HG03095 (cell line): ENCODE measurements at regions not wholly inside any gene's neighbourhood (a gene's known extent, or its start where the extent isn't known, plus 50 kb on each side); places are given as distances from the start of the nearest gene placed in this dataset.
"Not testable (repeated sequence)": the region's sequence is repeated elsewhere in the genome, so short reads cannot be mapped to it uniquely, and the experiment has no call there.

Experiments used
- ATAC-seq: cut with Tn5 transposase; IDR thresholded peaks from one replicate; pipeline ENCODE4 v1.9.1; 2021; ENCODE audit warnings: moderate library complexity; ENCODE audit not compliant: unreplicated experiment

GRCh38 chr18:75696391-75696790 is 268.9 kb upstream of the SMIM21 start:
- no peak for ATAC-seq

- no peak for ATAC-seq
Observed at GRCh38 chr18:75694292-75694691, 266.8 kb upstream of the SMIM21 start.

GRCh38 chr18:75691483-75691882 is 264.0 kb upstream of the SMIM21 start:
- ATAC-seq = no peak

DNA sequence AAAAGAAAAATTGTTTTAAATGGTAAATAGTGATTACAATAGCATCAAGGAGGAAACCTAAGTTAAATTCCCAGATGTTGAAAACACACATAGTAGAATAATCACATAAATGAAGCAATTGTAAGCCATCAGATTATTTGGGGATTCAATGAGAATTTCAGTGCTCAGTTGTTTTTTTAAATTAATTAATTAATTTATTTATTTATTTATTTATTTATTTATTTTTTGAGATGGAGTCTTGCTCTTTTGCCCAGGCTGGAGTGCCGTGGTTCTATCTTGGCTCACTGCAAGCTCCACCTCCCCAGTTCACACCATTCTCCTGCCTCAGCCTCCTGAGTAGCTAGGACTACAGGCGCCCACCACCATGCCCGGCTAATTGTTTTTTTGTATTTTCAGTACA is 262.8 kb upstream of the SMIM21 start:
- not testable (repeated sequence) for ATAC-seq

GRCh38 chr18:75687626-75688025 is 260.1 kb upstream of the SMIM21 start:
- no peak for ATAC-seq

GRCh38 chr18:75683426-75683825 is 255.9 kb upstream of the SMIM21 start:
- ATAC-seq = no peak

DNA sequence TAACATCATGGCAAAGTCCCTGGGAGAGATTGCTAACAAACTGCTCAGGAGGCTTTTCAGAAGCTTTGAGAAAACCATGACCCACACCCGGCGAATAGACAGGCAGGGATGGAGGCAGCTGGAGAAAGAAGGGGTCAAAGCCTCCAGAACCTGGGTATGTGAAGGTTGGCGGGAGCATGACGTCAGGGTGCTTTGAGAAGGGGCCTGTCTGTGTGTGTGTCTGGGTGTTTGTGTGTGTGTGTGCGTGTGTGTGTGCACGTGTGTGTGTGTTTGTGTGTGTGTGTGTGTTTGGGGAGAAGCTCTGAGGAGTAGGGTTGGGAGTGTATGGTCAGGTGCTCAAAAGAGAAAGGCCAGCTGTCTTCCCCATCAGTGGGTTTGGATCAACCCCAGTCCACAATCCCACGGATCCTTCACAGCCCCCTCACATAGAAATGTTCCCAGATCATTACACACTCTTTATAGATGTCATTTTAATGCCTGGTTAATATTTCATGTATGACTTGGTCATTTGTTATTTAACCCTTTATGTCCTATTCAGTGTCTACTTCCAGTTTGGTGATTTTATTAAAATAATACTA is 254.1 kb upstream of the SMIM21 start:
- ATAC-seq = no peak

GRCh38 chr18:75679331-75679730 is 251.8 kb upstream of the SMIM21 start:
- no peak for ATAC-seq

GRCh38 chr18:75678627-75679026 is 251.1 kb upstream of the SMIM21 start:
- no peak for ATAC-seq

GRCh38 chr18:75677696-75678455 is 250.4 kb upstream of the SMIM21 start:
- ATAC-seq = no peak

- ATAC-seq = no peak
Observed at GRCh38 chr18:75660932-75661331, 233.4 kb upstream of the SMIM21 start.

GRCh38 chr18:75659535-75660023 is 232.1 kb upstream of the SMIM21 start:
- no peak for ATAC-seq

DNA sequence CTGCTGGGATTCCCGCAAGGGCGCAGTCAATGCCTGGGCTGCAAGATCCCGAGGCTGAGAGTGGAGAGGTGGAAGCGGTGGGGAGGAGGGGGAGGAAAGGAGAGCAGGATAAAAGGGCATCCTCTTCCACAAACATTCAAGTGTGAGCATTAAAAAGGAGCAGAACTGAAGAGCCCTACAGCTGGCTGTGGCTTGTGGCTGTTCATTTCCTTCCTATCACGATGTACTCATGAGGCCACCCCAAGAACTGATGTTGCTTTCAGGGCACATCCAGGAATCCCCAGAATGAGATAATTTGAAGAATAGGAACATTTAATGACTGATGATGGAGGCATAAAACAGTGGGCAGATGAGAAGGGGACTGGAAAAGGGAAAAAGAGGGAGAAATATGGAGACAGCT is 230.8 kb upstream of the SMIM21 start:
- ATAC-seq = no peak

DNA sequence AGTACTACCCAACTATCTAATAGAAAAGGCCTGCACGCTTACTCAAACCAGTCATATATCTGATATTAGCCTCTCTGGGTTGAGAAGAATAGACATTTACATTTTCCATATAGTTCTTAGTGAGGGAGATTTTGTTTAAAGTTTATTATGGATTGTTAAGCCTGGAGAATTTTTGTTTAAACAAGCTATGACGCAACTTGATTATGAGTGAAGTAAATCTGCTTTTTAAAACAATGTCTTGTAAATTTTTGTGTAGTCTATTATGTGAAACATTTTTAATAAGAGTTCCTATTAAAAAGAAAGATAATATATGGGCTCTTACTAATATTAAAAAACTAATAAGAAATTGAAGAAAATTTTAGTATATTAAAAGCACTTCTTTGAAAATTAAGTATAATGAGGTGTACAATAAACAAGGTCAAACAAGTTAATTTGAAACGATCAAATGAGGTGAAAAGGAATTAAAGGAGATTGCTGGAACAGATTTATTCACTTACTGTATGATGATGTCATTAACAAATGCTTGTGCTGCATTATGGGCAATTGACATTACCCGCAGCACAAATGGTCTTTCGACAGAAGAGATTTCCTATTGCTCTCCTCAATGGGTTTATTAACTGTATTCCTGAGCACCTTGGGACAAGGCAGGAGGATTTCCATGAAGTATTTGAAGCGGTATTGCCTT is 229.2 kb upstream of the SMIM21 start:
- no peak for ATAC-seq

GRCh38 chr18:75656035-75656434 is 228.5 kb upstream of the SMIM21 start:
- ATAC-seq = no peak

DNA sequence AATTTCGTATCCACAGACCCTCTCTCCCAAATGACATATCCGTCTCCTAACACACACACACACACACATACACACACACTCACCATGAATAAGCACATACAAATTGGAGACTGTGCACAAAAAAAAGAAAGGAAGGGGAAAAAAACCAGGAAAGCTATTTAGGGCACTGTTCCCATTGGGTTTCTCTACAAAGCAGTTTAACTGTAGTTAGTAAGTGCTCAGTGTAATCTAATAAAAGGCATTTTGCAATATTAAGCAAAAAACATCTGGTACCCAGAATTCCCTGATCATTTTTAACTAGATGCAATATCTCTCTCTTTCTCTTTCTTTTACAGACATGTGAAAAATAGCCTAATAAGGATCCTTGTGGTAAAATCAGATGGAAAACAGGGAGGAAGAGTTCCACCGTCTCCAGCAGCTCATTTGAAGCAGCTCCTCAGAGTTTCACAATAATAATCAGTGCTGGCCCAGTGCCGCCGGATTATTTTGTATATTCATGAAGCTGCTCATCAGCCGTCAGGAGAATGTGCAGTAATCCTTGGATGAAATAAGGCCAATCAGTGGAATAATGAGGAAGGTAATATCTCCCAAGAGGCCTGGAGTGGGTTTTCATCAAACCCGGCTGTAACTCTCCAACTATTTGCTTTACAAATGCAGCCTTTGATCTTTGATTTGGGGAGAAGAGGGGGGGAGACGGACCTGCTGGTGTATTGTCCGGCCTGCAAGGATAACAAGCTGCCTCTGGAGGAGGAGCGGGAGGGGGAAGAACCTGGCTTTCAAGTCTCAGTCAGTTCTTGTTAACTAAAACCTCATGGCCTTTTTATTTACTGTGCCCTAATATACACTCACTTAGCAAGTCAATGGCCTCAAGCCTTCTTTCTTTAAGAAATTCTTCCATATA is 227.6 kb upstream of the SMIM21 start:
- no peak for ATAC-seq

DNA sequence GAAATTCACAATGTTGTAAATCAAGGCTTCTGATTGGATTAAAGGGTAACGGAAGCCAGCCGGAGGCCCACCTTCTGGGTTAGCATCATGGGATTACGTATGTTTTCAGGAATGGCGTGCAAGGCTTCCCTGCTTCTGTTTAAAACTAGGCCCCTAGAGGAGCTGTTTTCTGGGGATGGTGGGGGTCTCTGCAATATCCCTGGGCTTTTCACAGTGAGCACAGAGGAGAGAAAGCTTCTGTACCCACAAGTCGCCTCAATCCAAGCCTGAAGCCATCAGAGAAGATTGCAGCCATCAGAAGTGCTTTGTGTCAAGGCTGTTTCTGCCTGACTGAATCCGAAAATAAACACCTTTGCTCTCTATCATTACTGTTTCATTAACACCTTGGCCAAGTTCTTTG is 226.9 kb upstream of the SMIM21 start:
- ATAC-seq = no peak

DNA sequence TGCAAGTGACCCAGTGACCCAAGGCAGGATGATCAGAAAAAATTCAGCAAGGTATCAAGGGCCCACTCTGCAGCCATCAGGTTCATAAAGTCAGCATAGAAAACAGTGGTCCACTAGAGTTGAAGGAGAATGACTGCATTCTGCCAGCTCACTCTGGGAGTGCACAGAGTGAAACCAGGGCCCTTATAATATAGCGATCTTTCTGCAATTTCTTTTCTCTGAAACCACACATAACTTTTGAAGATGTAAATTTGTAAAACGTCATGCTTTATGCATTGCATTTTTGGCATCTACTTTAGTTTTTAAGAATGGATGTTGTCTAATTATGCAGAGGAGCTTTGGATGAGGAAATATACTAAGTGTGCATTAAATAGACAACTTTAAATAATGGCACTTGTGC is 225.0 kb upstream of the SMIM21 start:
- no peak for ATAC-seq

- no peak for ATAC-seq
Observed at GRCh38 chr18:75644871-75645270, 217.4 kb upstream of the SMIM21 start.

DNA sequence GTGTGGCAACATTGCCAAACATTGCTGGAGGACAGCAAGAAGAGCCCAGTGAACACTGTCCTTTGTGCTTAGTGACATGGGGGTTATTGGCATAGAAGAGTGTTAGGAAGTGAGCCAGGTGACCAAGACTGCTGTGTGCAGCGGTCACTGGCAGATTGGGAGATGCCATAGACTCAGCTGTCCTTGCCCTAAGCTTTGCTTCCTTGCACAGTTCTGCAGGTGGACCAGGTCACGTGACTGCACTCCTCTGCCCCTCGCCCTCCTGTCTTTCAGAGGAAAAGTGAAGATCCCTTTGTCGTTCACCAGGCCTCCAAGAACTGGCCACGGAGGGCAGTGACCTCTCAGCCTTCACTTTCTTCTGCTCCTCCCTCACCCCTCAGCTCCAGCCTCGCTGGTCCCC is 215.6 kb upstream of the SMIM21 start:
- no peak for ATAC-seq

DNA sequence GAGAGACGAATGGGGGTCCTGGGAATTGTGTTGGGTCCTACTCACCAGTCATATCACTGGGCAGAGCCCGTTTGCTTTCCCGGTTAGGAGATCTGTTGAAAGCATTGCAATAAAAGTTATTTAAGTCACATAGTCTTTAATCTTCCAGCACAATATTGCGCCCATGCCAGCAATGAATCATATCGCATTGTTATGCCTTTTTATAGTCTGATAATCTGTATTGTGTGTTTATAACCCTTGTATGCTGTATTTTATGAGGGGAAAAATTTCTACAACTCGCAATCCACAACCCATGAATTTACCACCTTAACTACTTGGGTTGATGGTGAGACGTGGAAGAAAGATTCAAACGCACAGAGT is 211.9 kb upstream of the SMIM21 start:
- no peak for ATAC-seq
